ENCODE measurements at regions not wholly inside any gene's neighbourhood (a gene's known extent, or its start where the extent isn't known, plus 50 kb on each side); places are given as distances from the start of the nearest gene placed in this dataset.
"Not testable (repeated sequence)": the region's sequence is repeated elsewhere in the genome, so short reads cannot be mapped to it uniquely, and the experiment has no call there.

- Histone ChIP-seq H3K9ac (no peak overlapping the region), H3K27ac (no peak overlapping the region), H3K4me3 (no peak overlapping the region), H3K36me3 (no peaks in the 10 kb centered on the region), H4K20me1 (no peaks in the 10 kb centered on the region), H3K9me3 (replicated peaks in 1 of 11) (no peaks in the 10 kb centered on the region), H3K27me3 (no peaks in the 10 kb centered on the region), H3K4me2 (no peak overlapping the region), H3K4me1 (no peaks in the 10 kb centered on the region)
- TF ChIP-seq Cebpa-rat (IDR thresholded peaks at IDR 0.05), result no peak
Measured at GRCh38 chr10:10716972-10717371, 300.7 kb upstream of the CELF2 start.

- no peak overlapping the region for H3K4me2 ChIP-seq
- no peak for TF ChIP-seq Cebpa-rat (IDR thresholded peaks at IDR 0.05)
- no peaks in the 10 kb centered on the region for H3K36me3 ChIP-seq
- H3K4me3 ChIP-seq, result no peak overlapping the region
- H3K4me1 ChIP-seq, result no peaks in the 10 kb centered on the region
- no peaks in the 10 kb centered on the region for H3K27me3 ChIP-seq
- no peaks in the 10 kb centered on the region for H3K9me3 ChIP-seq (replicated peaks in 1 of 11)
- H3K27ac ChIP-seq, result no peak overlapping the region
- no peak overlapping the region for H3K9ac ChIP-seq
- no peaks in the 10 kb centered on the region for H4K20me1 ChIP-seq
Measured at GRCh38 chr10:10722422-10722821, 295.2 kb upstream of the CELF2 start.

- Histone ChIP-seq H3K9me3 (replicated peaks in 1 of 11) (no peaks in the 10 kb centered on the region), H3K4me1 (no peaks in the 10 kb centered on the region), H3K9ac (no peak overlapping the region), H3K36me3 (no peaks in the 10 kb centered on the region), H3K4me3 (no peak overlapping the region), H3K4me2 (no peak overlapping the region), H3K27me3 (no peaks in the 10 kb centered on the region), H4K20me1 (no peaks in the 10 kb centered on the region), H3K27ac (no peak overlapping the region)
- TF ChIP-seq Cebpa-rat (IDR thresholded peaks at IDR 0.05), result no peak
Measured at GRCh38 chr10:10725196-10725595, 292.5 kb upstream of the CELF2 start.

GRCh38 chr10:10726101-10726500 is 291.6 kb upstream of the CELF2 start:
- Histone ChIP-seq H3K27ac (no peak overlapping the region), H3K9me3 (replicated peaks in 1 of 11) (no peaks in the 10 kb centered on the region), H3K4me1 (no peaks in the 10 kb centered on the region), H3K36me3 (no peaks in the 10 kb centered on the region), H4K20me1 (no peaks in the 10 kb centered on the region), H3K4me2 (no peak overlapping the region), H3K27me3 (no peaks in the 10 kb centered on the region), H3K4me3 (no peak overlapping the region), H3K9ac (no peak overlapping the region)
- TF ChIP-seq Cebpa-rat (IDR thresholded peaks at IDR 0.05), result no peak

GRCh38 chr10:10727411-10727810 is 290.3 kb upstream of the CELF2 start:
- not testable (repeated sequence) for H3K36me3 ChIP-seq; H3K27me3 ChIP-seq; H4K20me1 ChIP-seq; H3K4me1 ChIP-seq; H3K9me3 ChIP-seq (replicated peaks in 1 of 11); H3K4me2 ChIP-seq; H3K4me3 ChIP-seq; H3K9ac ChIP-seq; H3K27ac ChIP-seq

- Histone ChIP-seq H3K9ac (no peak overlapping the region), H3K27me3 (no peaks in the 10 kb centered on the region), H4K20me1 (no peaks in the 10 kb centered on the region), H3K9me3 (replicated peaks in 1 of 11) (no peaks in the 10 kb centered on the region), H3K4me3 (no peak overlapping the region), H3K4me2 (no peak overlapping the region), H3K27ac (no peak overlapping the region), H3K36me3 (no peaks in the 10 kb centered on the region), H3K4me1 (peaks cover 0 to 12% (median 0%) of the 10 kb centered on the region in 10 experiments; a peak in 6 of 20 replicates)
- TF ChIP-seq Cebpa-rat (IDR thresholded peaks at IDR 0.05), result no peak
Measured at GRCh38 chr10:10727812-10728211, 289.9 kb upstream of the CELF2 start.

GRCh38 chr10:10730471-10731043 is 287.1 kb upstream of the CELF2 start:
- H3K27me3 ChIP-seq, result no peaks in the 10 kb centered on the region
- 0 out of 22 replicates have a peak, but pooled peaks cover 0 to 4% (median 0%) of the 10 kb centered on the region in 11 experiments for H3K9me3 ChIP-seq (replicated peaks in 1 of 11)
- no peak overlapping the region for H3K9ac ChIP-seq
- no peak overlapping the region for H3K4me3 ChIP-seq
- H4K20me1 ChIP-seq, result no peaks in the 10 kb centered on the region
- no peak overlapping the region for H3K4me2 ChIP-seq
- H3K36me3 ChIP-seq, result no peaks in the 10 kb centered on the region
- H3K4me1 ChIP-seq, result peaks cover 0 to 22% (median 3%) of the 10 kb centered on the region in 10 experiments; a peak in 8 of 20 replicates
- no peak for TF ChIP-seq Cebpa-rat (IDR thresholded peaks at IDR 0.05)
- H3K27ac ChIP-seq, result no peak overlapping the region

- no peak for TF ChIP-seq Cebpa-rat (IDR thresholded peaks at IDR 0.05)
- Histone ChIP-seq H3K4me3 (no peak overlapping the region), H3K36me3 (no peaks in the 10 kb centered on the region), H3K9me3 (replicated peaks in 1 of 11) (0 out of 22 replicates have a peak, but pooled peaks cover 0 to 4% (median 0%) of the 10 kb centered on the region in 11 experiments), H3K27me3 (no peaks in the 10 kb centered on the region), H3K4me1 (peaks cover 0 to 22% (median 3%) of the 10 kb centered on the region in 10 experiments; a peak in 8 of 20 replicates), H4K20me1 (no peaks in the 10 kb centered on the region), H3K27ac (no peak overlapping the region), H3K4me2 (no peak overlapping the region), H3K9ac (no peak overlapping the region)
Measured at GRCh38 chr10:10731366-10731765, 286.3 kb upstream of the CELF2 start.

- Histone ChIP-seq H3K9me3 (replicated peaks in 1 of 11) (0 out of 22 replicates have a peak, but pooled peaks cover 0 to 4% (median 0%) of the 10 kb centered on the region in 11 experiments), H3K4me2 (peak overlapping the region in 4 of 11 experiments; percentile 13 to 71 (median 38); a peak in 8 of 22 replicates), H3K4me3 (no peak overlapping the region), H3K9ac (no peak overlapping the region), H3K27me3 (no peaks in the 10 kb centered on the region), H3K27ac (no peak overlapping the region), H3K4me1 (peaks cover 0 to 22% (median 3%) of the 10 kb centered on the region in 10 experiments; a peak in 8 of 20 replicates), H3K36me3 (no peaks in the 10 kb centered on the region), H4K20me1 (no peaks in the 10 kb centered on the region)
- no peak for TF ChIP-seq Cebpa-rat (IDR thresholded peaks at IDR 0.05)
Measured at GRCh38 chr10:10734356-10735064, 283.2 kb upstream of the CELF2 start.

- peaks cover 15 to 25% (median 20%) of the 10 kb centered on the region in 11 experiments; a peak in 21 of 22 replicates for H3K9me3 ChIP-seq (replicated peaks in 1 of 11)
- no peak overlapping the region for H3K4me2 ChIP-seq
- no peak overlapping the region for H3K4me3 ChIP-seq
- H3K36me3 ChIP-seq, result no peaks in the 10 kb centered on the region
- no peaks in the 10 kb centered on the region for H3K4me1 ChIP-seq
- H3K27me3 ChIP-seq, result no peaks in the 10 kb centered on the region
- no peak overlapping the region for H3K9ac ChIP-seq
- H4K20me1 ChIP-seq, result no peaks in the 10 kb centered on the region
- no peak overlapping the region for H3K27ac ChIP-seq
- TF ChIP-seq Cebpa-rat (IDR thresholded peaks at IDR 0.05), result no peak
Measured at GRCh38 chr10:10745291-10745690, 272.4 kb upstream of the CELF2 start.
